ENCODE measurements at regions not wholly inside any gene's neighbourhood (a gene's known extent, or its start where the extent isn't known, plus 50 kb on each side); places are given as distances from the start of the nearest gene placed in this dataset.
"Not testable (repeated sequence)": the region's sequence is repeated elsewhere in the genome, so short reads cannot be mapped to it uniquely, and the experiment has no call there.

DNA sequence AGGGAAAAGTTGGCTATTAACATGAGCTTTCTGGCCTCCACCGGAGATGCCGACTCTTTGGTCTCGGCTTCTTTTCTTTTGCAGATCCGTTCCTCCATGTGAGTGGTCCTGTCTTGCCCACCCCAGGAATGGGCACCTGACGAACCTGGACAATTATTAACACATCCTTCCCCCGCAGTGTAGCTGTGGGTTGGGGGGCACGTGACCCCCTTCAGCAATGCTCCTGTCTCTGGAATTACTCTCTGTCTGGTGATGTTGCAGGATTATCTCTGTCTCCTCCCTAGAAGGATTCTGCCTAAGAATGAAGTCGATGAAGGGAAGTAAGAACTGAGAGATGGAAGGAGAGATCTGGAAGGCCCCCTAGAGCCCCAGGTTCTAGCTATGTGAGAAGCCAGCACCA lies 115.2 kb upstream of the NPAS2 start:
- Mint-ChIP-seq H3K4me1 (ENCODE audit: low read depth) (no peaks in the 10 kb centered on the region), H3K27me3 (peaks cover 22% of the 10 kb centered on the region), H3K27ac (no peak overlapping the region), H3K4me3 (ENCODE audit: low read depth) (no peak overlapping the region), H3K36me3 (ENCODE audit: insufficient read depth) (no peaks in the 10 kb centered on the region), H3K9me3 (ENCODE audit: low read depth) (peaks cover 4% of the 10 kb centered on the region)
- TF ChIP-seq, protein P1, sequence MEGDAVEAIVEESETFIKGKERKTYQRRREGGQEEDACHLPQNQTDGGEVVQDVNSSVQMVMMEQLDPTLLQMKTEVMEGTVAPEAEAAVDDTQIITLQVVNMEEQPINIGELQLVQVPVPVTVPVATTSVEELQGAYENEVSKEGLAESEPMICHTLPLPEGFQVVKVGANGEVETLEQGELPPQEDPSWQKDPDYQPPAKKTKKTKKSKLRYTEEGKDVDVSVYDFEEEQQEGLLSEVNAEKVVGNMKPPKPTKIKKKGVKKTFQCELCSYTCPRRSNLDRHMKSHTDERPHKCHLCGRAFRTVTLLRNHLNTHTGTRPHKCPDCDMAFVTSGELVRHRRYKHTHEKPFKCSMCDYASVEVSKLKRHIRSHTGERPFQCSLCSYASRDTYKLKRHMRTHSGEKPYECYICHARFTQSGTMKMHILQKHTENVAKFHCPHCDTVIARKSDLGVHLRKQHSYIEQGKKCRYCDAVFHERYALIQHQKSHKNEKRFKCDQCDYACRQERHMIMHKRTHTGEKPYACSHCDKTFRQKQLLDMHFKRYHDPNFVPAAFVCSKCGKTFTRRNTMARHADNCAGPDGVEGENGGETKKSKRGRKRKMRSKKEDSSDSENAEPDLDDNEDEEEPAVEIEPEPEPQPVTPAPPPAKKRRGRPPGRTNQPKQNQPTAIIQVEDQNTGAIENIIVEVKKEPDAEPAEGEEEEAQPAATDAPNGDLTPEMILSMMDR (IDR thresholded peaks at IDR 0.05; ENCODE audit: unreplicated experiment) = no peak
- no peak for DNase-seq (ENCODE audit: low spot score, unreplicated experiment)

DNA sequence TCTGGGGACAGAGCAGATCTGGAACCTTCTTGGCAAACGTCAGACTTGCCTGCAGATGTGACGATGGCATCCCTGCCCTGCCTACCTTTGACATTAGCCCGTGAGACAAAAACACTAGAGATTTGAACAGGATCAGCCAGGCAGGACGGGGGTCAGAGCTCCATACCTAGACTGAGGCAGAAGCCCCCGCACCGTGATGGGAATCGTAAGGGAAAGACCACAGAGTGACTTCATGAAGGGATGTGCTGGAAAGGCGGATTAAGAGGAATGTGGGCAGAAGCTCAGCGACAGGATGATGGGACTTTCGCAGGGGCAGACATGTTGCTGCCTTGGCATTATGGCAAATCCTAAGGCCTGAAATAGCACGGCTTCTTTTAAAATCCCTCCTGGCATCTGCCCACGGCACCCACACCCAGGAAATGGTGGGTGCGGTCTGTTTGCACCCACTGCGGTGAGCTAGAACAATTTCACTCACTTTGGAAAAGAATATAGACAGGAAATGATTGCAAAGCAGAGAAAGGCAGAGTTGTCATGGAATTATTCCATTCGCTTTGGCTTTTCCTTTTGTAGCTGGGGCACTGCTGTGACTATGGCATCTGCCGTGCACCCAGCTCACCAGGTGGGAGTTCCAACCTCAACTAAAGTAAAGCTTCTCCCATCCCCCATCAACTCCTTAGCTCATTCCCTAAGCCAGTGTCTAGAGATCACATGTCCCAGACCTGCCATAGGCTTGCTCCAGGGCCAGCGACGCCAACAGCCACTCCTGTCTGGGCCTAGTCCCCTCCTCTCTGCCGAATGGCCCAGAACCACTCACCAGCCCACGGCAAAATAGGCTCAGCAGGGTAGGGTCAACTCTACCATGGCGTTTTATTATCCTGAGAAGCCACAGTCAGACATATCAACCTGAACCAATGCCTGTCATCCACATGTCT lies 112.7 kb upstream of the NPAS2 start:
- no peak overlapping the region for H3K27ac Mint-ChIP-seq
- TF ChIP-seq, protein P1 (IDR thresholded peaks at IDR 0.05; ENCODE audit: unreplicated experiment) = no peak
- DNase-seq (ENCODE audit: low spot score, unreplicated experiment) = no peak
- H3K27me3 Mint-ChIP-seq = peaks cover 7% of the 10 kb centered on the region
- no peaks in the 10 kb centered on the region for H3K36me3 Mint-ChIP-seq (ENCODE audit: insufficient read depth)
- H3K9me3 Mint-ChIP-seq (ENCODE audit: low read depth) = no peaks in the 10 kb centered on the region
- H3K4me1 Mint-ChIP-seq (ENCODE audit: low read depth) = no peaks in the 10 kb centered on the region
- H3K4me3 Mint-ChIP-seq (ENCODE audit: low read depth) = no peak overlapping the region

DNA sequence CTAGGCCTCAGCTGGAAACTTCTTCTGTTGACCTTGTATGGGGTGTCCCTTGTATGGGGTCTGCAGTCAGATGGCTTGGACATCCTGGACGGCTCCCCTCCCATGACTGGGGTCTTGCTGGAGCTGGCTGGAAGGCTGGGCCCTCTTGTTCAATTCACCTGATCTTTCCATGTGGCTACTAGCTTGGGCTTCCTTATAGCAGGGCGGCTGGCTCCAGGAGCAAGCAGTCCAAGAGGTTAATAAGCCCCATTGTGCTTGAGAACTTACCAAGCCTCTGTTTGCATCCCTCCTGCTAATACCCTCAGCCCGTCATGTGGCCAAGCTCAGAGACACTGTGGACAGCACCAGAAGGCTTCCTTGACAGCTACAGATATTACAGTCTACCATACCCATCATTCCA lies 111.6 kb upstream of the NPAS2 start:
- Mint-ChIP-seq H3K27me3 (peaks cover 3% of the 10 kb centered on the region), H3K36me3 (ENCODE audit: insufficient read depth) (no peaks in the 10 kb centered on the region), H3K4me3 (ENCODE audit: low read depth) (no peak overlapping the region), H3K4me1 (ENCODE audit: low read depth) (no peaks in the 10 kb centered on the region), H3K27ac (no peak overlapping the region), H3K9me3 (ENCODE audit: low read depth) (no peaks in the 10 kb centered on the region)
- TF ChIP-seq, protein P1 (IDR thresholded peaks at IDR 0.05; ENCODE audit: unreplicated experiment) = no peak
- no peak for DNase-seq (ENCODE audit: low spot score, unreplicated experiment)

DNA sequence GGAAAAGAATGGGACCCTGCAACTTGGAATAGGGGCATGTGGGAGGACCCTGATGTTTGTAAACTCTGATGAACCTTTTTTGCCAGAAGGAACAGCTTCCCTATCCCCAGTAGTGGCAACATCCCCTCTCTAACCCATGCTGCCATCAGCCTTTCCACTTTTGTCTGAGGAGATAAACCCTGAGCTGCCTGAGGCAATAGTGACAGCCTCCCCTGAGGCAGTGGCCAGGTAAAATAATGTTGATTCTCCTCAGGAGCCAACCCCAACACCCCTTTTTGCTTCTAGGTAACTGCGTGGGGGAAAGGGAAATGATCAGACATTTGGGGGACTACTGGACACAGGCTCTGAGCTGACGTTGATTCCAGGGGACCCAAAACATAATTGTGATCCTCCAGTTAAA lies 106.8 kb upstream of the NPAS2 start:
- no peaks in the 10 kb centered on the region for H3K27me3 Mint-ChIP-seq
- no peak for DNase-seq (ENCODE audit: low spot score, unreplicated experiment)
- no peaks in the 10 kb centered on the region for H3K9me3 Mint-ChIP-seq (ENCODE audit: low read depth)
- no peak overlapping the region for H3K4me3 Mint-ChIP-seq (ENCODE audit: low read depth)
- no peak overlapping the region for H3K27ac Mint-ChIP-seq
- TF ChIP-seq, protein P1 (IDR thresholded peaks at IDR 0.05; ENCODE audit: unreplicated experiment) = no peak
- no peaks in the 10 kb centered on the region for H3K36me3 Mint-ChIP-seq (ENCODE audit: insufficient read depth)
- no peaks in the 10 kb centered on the region for H3K4me1 Mint-ChIP-seq (ENCODE audit: low read depth)

DNA sequence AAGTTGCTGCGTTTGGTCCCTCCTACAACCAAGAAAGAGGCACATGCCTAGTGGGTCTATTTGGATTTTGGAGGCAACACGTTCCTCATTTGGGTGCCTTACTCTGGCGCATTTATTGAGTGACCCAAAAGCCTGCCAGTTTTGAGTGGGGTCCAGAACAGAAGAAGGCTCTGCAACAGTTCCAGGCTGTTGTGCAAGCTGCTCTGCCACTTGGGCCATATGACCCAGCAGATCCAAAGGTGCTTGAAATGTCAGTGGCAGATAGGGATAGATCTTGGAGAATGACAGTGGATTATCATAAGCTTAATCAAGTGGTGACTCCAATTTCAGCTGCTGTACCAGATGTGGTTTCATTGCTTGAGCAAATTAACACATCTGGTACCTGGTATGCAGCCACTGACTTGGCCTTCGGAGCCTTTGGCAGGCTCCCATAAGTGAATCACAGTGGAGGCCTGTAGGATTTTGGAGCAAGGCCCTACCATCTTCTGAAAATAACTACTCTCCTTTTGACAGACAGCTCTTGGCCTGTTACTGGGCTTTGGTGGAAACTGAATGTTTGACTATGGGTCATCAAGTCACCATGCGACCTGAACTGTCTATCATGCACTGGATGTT lies 105.4 kb upstream of the NPAS2 start:
- H3K27ac Mint-ChIP-seq; H3K4me3 Mint-ChIP-seq (ENCODE audit: low read depth); DNase-seq (ENCODE audit: low spot score, unreplicated experiment); H3K27me3 Mint-ChIP-seq; H3K9me3 Mint-ChIP-seq (ENCODE audit: low read depth); H3K36me3 Mint-ChIP-seq (ENCODE audit: insufficient read depth); H3K4me1 Mint-ChIP-seq (ENCODE audit: low read depth): not testable (repeated sequence)

DNA sequence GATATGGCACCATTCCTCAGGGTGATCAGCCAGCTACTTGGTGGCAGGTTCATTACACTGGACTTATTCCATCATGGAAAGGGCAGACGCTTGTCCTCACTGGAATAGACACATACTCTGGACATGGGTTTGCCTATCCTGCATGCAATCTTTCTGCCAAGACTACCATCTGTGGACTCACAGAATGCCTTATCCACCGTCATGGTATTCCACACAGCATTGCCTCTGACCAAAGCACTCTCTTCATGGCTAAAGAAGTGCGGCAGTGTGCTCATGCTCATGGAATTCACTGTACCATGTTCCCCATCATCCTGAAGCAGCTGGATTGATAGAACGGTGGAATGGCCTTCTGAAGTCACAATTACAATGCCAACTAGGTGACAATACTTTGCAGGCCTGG lies 104.1 kb upstream of the NPAS2 start:
- H3K27ac Mint-ChIP-seq; H3K4me1 Mint-ChIP-seq (ENCODE audit: low read depth); H3K4me3 Mint-ChIP-seq (ENCODE audit: low read depth); H3K27me3 Mint-ChIP-seq; H3K36me3 Mint-ChIP-seq (ENCODE audit: insufficient read depth); H3K9me3 Mint-ChIP-seq (ENCODE audit: low read depth); DNase-seq (ENCODE audit: low spot score, unreplicated experiment): not testable (repeated sequence)

Measured in progenitor cell of endocrine pancreas (in vitro differentiated cells).